ENCODE measurements at regions not wholly inside any gene's neighbourhood (a gene's known extent, or its start where the extent isn't known, plus 50 kb on each side); places are given as distances from the start of the nearest gene placed in this dataset.

- no peak overlapping the region for H2AFZ ChIP-seq (ENCODE audit: low read depth, low read length)
- no peak overlapping the region for H3K27ac ChIP-seq (ENCODE audit: low read length)
- H3K4me2 ChIP-seq (ENCODE audit: low read length), result no peak overlapping the region
- no peaks in the 10 kb centered on the region for H3K9me3 ChIP-seq (ENCODE audit: insufficient read depth, low read length)
- no peaks in the 10 kb centered on the region for H4K20me1 ChIP-seq (ENCODE audit: insufficient read depth, low read length)
- no peak overlapping the region for H3K9ac ChIP-seq (ENCODE audit: low read length)
- H3K27me3 ChIP-seq (ENCODE audit: low read depth, low read length), result no peaks in the 10 kb centered on the region
- no peak overlapping the region for H3K4me3 ChIP-seq (ENCODE audit: low read length)
- H3K4me1 ChIP-seq (ENCODE audit: low read length), result no peaks in the 10 kb centered on the region
- H3K79me2 ChIP-seq (ENCODE audit: low read length), result no peaks in the 10 kb centered on the region
- no peaks in the 10 kb centered on the region for H3K36me3 ChIP-seq (replicated peaks; ENCODE audit: low read depth, low read length)
- no peak for TF ChIP-seq EZH2phosphoT487 (IDR thresholded peaks at IDR 0.05; ENCODE audit: low read depth)
- TF ChIP-seq CTCF (IDR thresholded peaks at IDR 0.05; ENCODE audit: low read depth, low read length), result no peak
Observed at GRCh38 chr2:164412831-164413230, 208.5 kb downstream of the GRB14 start.

GRCh38 chr2:164389411-164389810 is 231.9 kb downstream of the GRB14 start:
- Histone ChIP-seq H3K9ac (ENCODE audit: low read length) (no peak overlapping the region), H3K79me2 (ENCODE audit: low read length) (no peaks in the 10 kb centered on the region), H3K4me1 (ENCODE audit: low read length) (no peaks in the 10 kb centered on the region), H3K27ac (ENCODE audit: low read length) (no peak overlapping the region), H3K4me2 (ENCODE audit: low read length) (no peak overlapping the region), H3K9me3 (ENCODE audit: insufficient read depth, low read length) (no peaks in the 10 kb centered on the region), H3K27me3 (ENCODE audit: low read depth, low read length) (no peaks in the 10 kb centered on the region), H3K36me3 (replicated peaks; ENCODE audit: low read depth, low read length) (no peaks in the 10 kb centered on the region), H3K4me3 (ENCODE audit: low read length) (no peak overlapping the region), H2AFZ (ENCODE audit: low read depth, low read length) (no peak overlapping the region), H4K20me1 (ENCODE audit: insufficient read depth, low read length) (no peaks in the 10 kb centered on the region)
- TF ChIP-seq CTCF (IDR thresholded peaks at IDR 0.05; ENCODE audit: low read depth, low read length), result no peak
- no peak for TF ChIP-seq EZH2phosphoT487 (IDR thresholded peaks at IDR 0.05; ENCODE audit: low read depth)

- Histone ChIP-seq H4K20me1 (ENCODE audit: insufficient read depth, low read length) (no peaks in the 10 kb centered on the region), H3K4me3 (ENCODE audit: low read length) (no peak overlapping the region), H3K36me3 (replicated peaks; ENCODE audit: low read depth, low read length) (no peaks in the 10 kb centered on the region), H3K9ac (ENCODE audit: low read length) (no peak overlapping the region), H3K79me2 (ENCODE audit: low read length) (no peaks in the 10 kb centered on the region), H3K4me1 (ENCODE audit: low read length) (no peaks in the 10 kb centered on the region), H3K9me3 (ENCODE audit: insufficient read depth, low read length) (no peaks in the 10 kb centered on the region), H3K27me3 (ENCODE audit: low read depth, low read length) (no peaks in the 10 kb centered on the region), H2AFZ (ENCODE audit: low read depth, low read length) (no peak overlapping the region), H3K4me2 (ENCODE audit: low read length) (no peak overlapping the region), H3K27ac (ENCODE audit: low read length) (no peak overlapping the region)
- TF ChIP-seq EZH2phosphoT487 (IDR thresholded peaks at IDR 0.05; ENCODE audit: low read depth), result no peak
Observed at GRCh38 chr2:164388511-164388910, 232.8 kb downstream of the GRB14 start.

- no peak overlapping the region for H3K27ac ChIP-seq (ENCODE audit: low read length)
- H3K4me3 ChIP-seq (ENCODE audit: low read length), result no peak overlapping the region
- H2AFZ ChIP-seq (ENCODE audit: low read depth, low read length), result no peak overlapping the region
- H3K4me1 ChIP-seq (ENCODE audit: low read length), result no peaks in the 10 kb centered on the region
- H4K20me1 ChIP-seq (ENCODE audit: insufficient read depth, low read length), result no peaks in the 10 kb centered on the region
- H3K79me2 ChIP-seq (ENCODE audit: low read length), result no peaks in the 10 kb centered on the region
- H3K4me2 ChIP-seq (ENCODE audit: low read length), result no peak overlapping the region
- H3K9ac ChIP-seq (ENCODE audit: low read length), result no peak overlapping the region
- H3K27me3 ChIP-seq (ENCODE audit: low read depth, low read length), result no peaks in the 10 kb centered on the region
- no peak for TF ChIP-seq EZH2phosphoT487 (IDR thresholded peaks at IDR 0.05; ENCODE audit: low read depth)
- TF ChIP-seq CTCF (IDR thresholded peaks at IDR 0.05; ENCODE audit: low read depth, low read length), result no peak
- H3K9me3 ChIP-seq (ENCODE audit: insufficient read depth, low read length), result no peaks in the 10 kb centered on the region
- no peaks in the 10 kb centered on the region for H3K36me3 ChIP-seq (replicated peaks; ENCODE audit: low read depth, low read length)
Observed at GRCh38 chr2:164386231-164386630, 235.1 kb downstream of the GRB14 start.

DNA sequence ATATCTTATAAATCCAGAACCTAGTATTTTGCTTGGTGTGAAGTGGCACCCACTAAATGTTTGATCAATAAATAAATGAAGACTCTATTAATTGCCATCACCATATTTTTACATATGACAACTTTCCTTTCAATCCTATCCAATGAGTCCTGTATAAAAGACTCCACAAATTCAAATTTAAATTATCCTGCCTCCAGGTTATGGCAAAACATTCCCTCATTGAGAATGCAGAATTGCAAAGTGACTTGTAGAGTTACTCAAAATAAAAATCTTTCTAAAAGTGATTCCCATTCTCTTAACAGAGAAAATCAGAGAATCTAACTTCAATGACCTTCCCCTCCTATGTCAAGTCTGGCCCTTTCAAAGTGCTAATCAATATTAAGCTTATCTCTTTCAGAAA is 236.8 kb downstream of the GRB14 start:
- no peaks in the 10 kb centered on the region for H3K36me3 ChIP-seq (replicated peaks; ENCODE audit: low read depth, low read length)
- no peak overlapping the region for H3K9ac ChIP-seq (ENCODE audit: low read length)
- no peak overlapping the region for H3K4me2 ChIP-seq (ENCODE audit: low read length)
- H3K27ac ChIP-seq (ENCODE audit: low read length), result no peak overlapping the region
- no peak overlapping the region for H2AFZ ChIP-seq (ENCODE audit: low read depth, low read length)
- H3K4me3 ChIP-seq (ENCODE audit: low read length), result no peak overlapping the region
- no peaks in the 10 kb centered on the region for H3K9me3 ChIP-seq (ENCODE audit: insufficient read depth, low read length)
- no peak for TF ChIP-seq EZH2phosphoT487 (IDR thresholded peaks at IDR 0.05; ENCODE audit: low read depth)
- no peak for TF ChIP-seq CTCF (IDR thresholded peaks at IDR 0.05; ENCODE audit: low read depth, low read length)
- no peaks in the 10 kb centered on the region for H3K4me1 ChIP-seq (ENCODE audit: low read length)
- H4K20me1 ChIP-seq (ENCODE audit: insufficient read depth, low read length), result no peaks in the 10 kb centered on the region
- no peaks in the 10 kb centered on the region for H3K79me2 ChIP-seq (ENCODE audit: low read length)
- H3K27me3 ChIP-seq (ENCODE audit: low read depth, low read length), result no peaks in the 10 kb centered on the region
